OCI-LY7 (cell line): ENCODE measurements at regions not wholly inside any gene's neighbourhood (a gene's known extent, or its start where the extent isn't known, plus 50 kb on each side); places are given as distances from the start of the nearest gene placed in this dataset.

ENCODE experiments used
- BruUV-seq: library from RNA; stranded (reverse); fragments of 400-500 nt; replicated peaks from 2 replicates; lab custom pipeline; 2021; lab: Mats Ljungman, UMichigan
- CTCF ChIA-PET: fragments of 300-600 bp; sonication (Branson Sonifier 250); formaldehyde crosslinking; loops from one replicate; lab custom pipeline; 2022; ENCODE audit warnings: antibody characterized with exemption; ENCODE audit not compliant: unreplicated experiment; lab: Charles Lee
- POLR2A ChIA-PET: fragments of 300-600 bp; sonication (Branson Sonifier 250); formaldehyde crosslinking; loops from one replicate; lab custom pipeline; 2022; ENCODE audit warnings: antibody characterized with exemption; lab: Charles Lee
- DNase-seq: peaks from one replicate; pipeline ENCODE4 v3.0.0-alpha.2; 2015; ENCODE audit warnings: low spot score
- H2AFZ ChIP-seq: fragments of 200-600 bp; sonication (generic), shearing (Covaris generic); 2 replicates; pipeline ENCODE4 v1.6.1; 2014; ENCODE audit warnings: mild to moderate bottlenecking, antibody characterized with exemption, low read length, moderate library complexity
- H3K27ac ChIP-seq: fragments of 200-600 bp; sonication (generic); 2 replicates; pipeline ENCODE4 v1.5.1; 2014; ENCODE audit warnings: mixed run types, low read depth, mild to moderate bottlenecking, moderate library complexity, low read length, inconsistent platforms; ENCODE audit not compliant: poor library complexity, severe bottlenecking
- H3K36me3 ChIP-seq: fragments of 200-600 bp; sonication (generic); 2 replicates; pipeline ENCODE4 v1.6.1; 2014; ENCODE audit warnings: mild to moderate bottlenecking, antibody characterized with exemption, low read length, moderate library complexity, mixed read lengths; ENCODE audit not compliant: insufficient read depth
- H3K4me1 ChIP-seq: fragments of 200-600 bp; sonication (generic); 2 replicates; pipeline ENCODE4 v1.5.1; 2014; ENCODE audit warnings: mild to moderate bottlenecking, low read length; ENCODE audit not compliant: insufficient read depth, poor library complexity, severe bottlenecking
- H3K4me2 ChIP-seq: fragments of 200-600 bp; sonication (generic); 2 replicates; pipeline ENCODE4 v1.6.1; 2014; ENCODE audit warnings: mild to moderate bottlenecking, low read length
- H3K4me3 ChIP-seq: fragments of 200-600 bp; sonication (generic); 2 replicates; pipeline ENCODE4 v1.5.1; 2014; ENCODE audit warnings: mild to moderate bottlenecking, low read depth, low read length; ENCODE audit not compliant: poor library complexity, severe bottlenecking
- H3K79me2 ChIP-seq: fragments of 200-600 bp; sonication (generic); 2 replicates; pipeline ENCODE4 v1.6.1; 2016; ENCODE audit warnings: low read depth, mild to moderate bottlenecking, low read length, moderate library complexity, mixed read lengths; ENCODE audit not compliant: insufficient read depth
- H3K9me2 ChIP-seq: fragments of 200-600 bp; sonication (generic); 2 replicates; pipeline ENCODE4 v1.6.1; 2016; ENCODE audit warnings: mild to moderate bottlenecking, low read length, mixed read lengths; ENCODE audit not compliant: insufficient read depth
- H3K9me3 ChIP-seq: fragments of 200-600 bp; sonication (generic); 2 replicates; pipeline ENCODE4 v1.6.1; 2014; ENCODE audit warnings: mild to moderate bottlenecking, mixed run types, low read length, mixed read lengths
- H4K20me1 ChIP-seq: fragments of 200-600 bp; sonication (generic); 2 replicates; pipeline ENCODE4 v1.6.1; 2014; ENCODE audit warnings: mild to moderate bottlenecking, antibody characterized with exemption, low read length, moderate library complexity, mixed read lengths; ENCODE audit not compliant: insufficient read depth
- EZH2phosphoT487 ChIP-seq: fragments of 200-600 bp; sonication (generic); IDR thresholded peaks from 2 replicates; pipeline ENCODE4 v1.6.1; 2018; ENCODE audit warnings: low read depth, borderline replicate concordance, mild to moderate bottlenecking, mixed run types, antibody characterized with exemption, low read length, moderate library complexity, mixed read lengths
- intact Hi-C: fragments of 100-400 bp; cut with micrococcal nuclease; formaldehyde crosslinking; loops from one replicate; pipeline ENCODE4 v1.10.0; 2022; ENCODE audit not compliant: unreplicated experiment
- TF ChIP-seq, protein P1 (sequence below): fragments of 200-600 bp; sonication (generic); conservative IDR thresholded peaks from 2 replicates; pipeline ENCODE4 v1.5.1; 2014; ENCODE audit warnings: mild to moderate bottlenecking, antibody characterized with exemption, low read length, moderate library complexity, mixed read lengths

DNA sequence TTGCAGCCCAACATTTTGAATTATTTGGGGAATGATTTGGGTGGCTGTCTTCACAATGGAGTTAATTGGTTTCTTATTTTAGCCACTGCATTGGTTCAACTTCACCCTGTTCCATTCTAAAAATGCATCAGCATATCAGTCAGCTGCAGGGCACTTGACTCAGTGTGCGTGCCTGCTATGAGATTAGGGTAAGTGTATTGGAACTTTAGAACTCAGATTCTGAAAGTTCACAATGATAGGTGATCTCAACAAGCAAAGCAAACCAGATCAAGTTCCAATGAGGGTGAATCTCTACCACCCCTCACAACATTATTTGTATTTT, 265.0 kb downstream of the ZPLD1 start:
- no TSS peak for BruUV-seq
- ChIA-PET CTCF (no interaction called here), POLR2A (no interaction called here)
- H3K79me2 ChIP-seq: no peaks in the 10 kb centered on the region
- no peaks in the 10 kb centered on the region for H3K36me3 ChIP-seq
- no peaks in the 10 kb centered on the region for H3K9me3 ChIP-seq
- no peak overlapping the region for H3K27ac ChIP-seq
- H3K4me2 ChIP-seq: no peak overlapping the region
- no peaks in the 10 kb centered on the region for H3K4me1 ChIP-seq
- DNase-seq: no peak
- H3K4me3 ChIP-seq: no peak overlapping the region
- intact Hi-C loops: no loop called here
- H3K9me2 ChIP-seq: no peaks in the 10 kb centered on the region
- H4K20me1 ChIP-seq: no peaks in the 10 kb centered on the region
- H2AFZ ChIP-seq: no peak overlapping the region
- no peak for TF ChIP-seq EZH2phosphoT487
- TF ChIP-seq, protein P1, sequence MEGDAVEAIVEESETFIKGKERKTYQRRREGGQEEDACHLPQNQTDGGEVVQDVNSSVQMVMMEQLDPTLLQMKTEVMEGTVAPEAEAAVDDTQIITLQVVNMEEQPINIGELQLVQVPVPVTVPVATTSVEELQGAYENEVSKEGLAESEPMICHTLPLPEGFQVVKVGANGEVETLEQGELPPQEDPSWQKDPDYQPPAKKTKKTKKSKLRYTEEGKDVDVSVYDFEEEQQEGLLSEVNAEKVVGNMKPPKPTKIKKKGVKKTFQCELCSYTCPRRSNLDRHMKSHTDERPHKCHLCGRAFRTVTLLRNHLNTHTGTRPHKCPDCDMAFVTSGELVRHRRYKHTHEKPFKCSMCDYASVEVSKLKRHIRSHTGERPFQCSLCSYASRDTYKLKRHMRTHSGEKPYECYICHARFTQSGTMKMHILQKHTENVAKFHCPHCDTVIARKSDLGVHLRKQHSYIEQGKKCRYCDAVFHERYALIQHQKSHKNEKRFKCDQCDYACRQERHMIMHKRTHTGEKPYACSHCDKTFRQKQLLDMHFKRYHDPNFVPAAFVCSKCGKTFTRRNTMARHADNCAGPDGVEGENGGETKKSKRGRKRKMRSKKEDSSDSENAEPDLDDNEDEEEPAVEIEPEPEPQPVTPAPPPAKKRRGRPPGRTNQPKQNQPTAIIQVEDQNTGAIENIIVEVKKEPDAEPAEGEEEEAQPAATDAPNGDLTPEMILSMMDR: no peak

DNA sequence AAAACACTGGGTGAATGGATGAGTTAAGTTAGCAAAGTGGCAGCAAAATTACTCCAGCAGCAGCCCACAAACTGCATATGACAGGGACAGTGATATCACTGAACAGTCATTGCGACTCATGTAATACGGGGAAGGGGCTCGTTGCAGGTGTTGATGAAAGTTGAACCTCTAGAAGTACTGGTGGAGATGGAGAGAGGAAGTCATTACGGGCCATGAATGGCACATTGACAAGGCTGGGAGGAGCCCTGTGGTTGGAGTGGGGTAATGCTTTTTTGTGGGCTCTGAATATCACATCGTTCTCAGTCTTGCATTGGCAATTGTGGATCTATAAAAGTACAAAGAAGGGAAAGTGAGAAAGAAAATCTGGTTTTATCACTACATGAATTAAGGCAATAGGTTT, 278.1 kb downstream of the ZPLD1 start:
- H3K4me2 ChIP-seq: no peak overlapping the region
- intact Hi-C loops: no loop called here
- no peaks in the 10 kb centered on the region for H3K79me2 ChIP-seq
- H3K36me3 ChIP-seq: no peaks in the 10 kb centered on the region
- H4K20me1 ChIP-seq: no peaks in the 10 kb centered on the region
- no TSS peak for BruUV-seq
- H2AFZ ChIP-seq: no peak overlapping the region
- ChIA-PET POLR2A (no interaction called here), CTCF (no interaction called here)
- no peaks in the 10 kb centered on the region for H3K9me3 ChIP-seq
- TF ChIP-seq, protein P1: no peak
- no peak for TF ChIP-seq EZH2phosphoT487
- no peak overlapping the region for H3K27ac ChIP-seq
- H3K4me1 ChIP-seq: no peaks in the 10 kb centered on the region
- H3K4me3 ChIP-seq: no peak overlapping the region
- DNase-seq: no peak
- no peaks in the 10 kb centered on the region for H3K9me2 ChIP-seq

DNA sequence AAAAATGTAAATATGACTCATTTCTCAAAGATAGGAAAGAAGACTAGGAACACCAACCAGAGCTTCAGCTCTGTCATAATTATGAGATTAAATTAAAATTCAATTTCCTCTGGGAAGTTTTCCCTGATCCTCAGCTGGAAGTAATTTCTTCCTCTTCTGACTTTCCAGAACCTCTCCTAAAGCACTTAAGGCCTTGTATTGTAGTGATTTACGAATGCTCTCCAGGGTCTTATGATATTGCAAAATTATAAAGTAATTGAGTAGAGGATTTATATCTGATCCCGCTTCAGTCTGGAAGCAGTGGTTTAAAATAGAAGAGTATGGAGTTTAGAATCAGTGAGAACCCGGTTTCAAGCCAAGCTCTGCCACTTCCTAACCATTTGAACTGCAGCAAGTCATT, 279.8 kb downstream of the ZPLD1 start:
- BruUV-seq: no TSS peak

More for the DNA sequence above, 279.8 kb downstream of the ZPLD1 start:
- H3K4me3 ChIP-seq: no peak overlapping the region
- TF ChIP-seq, protein P1: no peak
- TF ChIP-seq EZH2phosphoT487: no peak
- no peaks in the 10 kb centered on the region for H3K4me1 ChIP-seq
- H2AFZ ChIP-seq: no peak overlapping the region
- no peak overlapping the region for H3K27ac ChIP-seq
- H3K36me3 ChIP-seq: no peaks in the 10 kb centered on the region
- no peaks in the 10 kb centered on the region for H4K20me1 ChIP-seq
- no peaks in the 10 kb centered on the region for H3K79me2 ChIP-seq
- no peaks in the 10 kb centered on the region for H3K9me2 ChIP-seq
- POLR2A ChIA-PET: interaction anchor here (0.7 to 1.3 kb wide), 2 partner anchors 13 to 276 kb away, joined by 3 read pairs; no protein-coding TSS in a partner anchor
- DNase-seq: no peak
- no peak overlapping the region for H3K4me2 ChIP-seq
- CTCF ChIA-PET: no interaction called here
- H3K9me3 ChIP-seq: no peaks in the 10 kb centered on the region
- intact Hi-C loops: no loop called here
